Germinal center (tissue), 1 donor: ENCODE measurements at regions not wholly inside any gene's neighbourhood (a gene's known extent, or its start where the extent isn't known, plus 50 kb on each side); places are given as distances from the start of the nearest gene placed in this dataset.
"Not testable (repeated sequence)": the region's sequence is repeated elsewhere in the genome, so short reads cannot be mapped to it uniquely, and the experiment has no call there.

Experiments
- DNase-seq: peaks from one replicate; pipeline ENCODE4 v3.0.0; 2012; ENCODE audit warnings: mixed read lengths, low spot score

- no peak for DNase-seq
Observed at GRCh38 chr1:29551123-29551936, 315.0 kb downstream of the PTPRU start.

- no peak for DNase-seq
Observed at GRCh38 chr1:29550119-29550841, 314.0 kb downstream of the PTPRU start.

- DNase-seq, result not testable (repeated sequence)
Observed at GRCh38 chr1:29549728-29550118, 313.4 kb downstream of the PTPRU start.

GRCh38 chr1:29549001-29549400, 312.7 kb downstream of the PTPRU start:
- DNase-seq, result no peak

- no peak for DNase-seq
Observed at GRCh38 chr1:29548091-29548490, 311.8 kb downstream of the PTPRU start.

- DNase-seq, result no peak
Observed at GRCh38 chr1:29547300-29547699, 311.0 kb downstream of the PTPRU start.

GRCh38 chr1:29546496-29546895, 310.2 kb downstream of the PTPRU start:
- no peak for DNase-seq

- DNase-seq, result no peak
Observed at GRCh38 chr1:29544406-29544805, 308.1 kb downstream of the PTPRU start.

- no peak for DNase-seq
Observed at GRCh38 chr1:29543586-29543985, 307.3 kb downstream of the PTPRU start.

GRCh38 chr1:29542548-29542947, 306.2 kb downstream of the PTPRU start:
- DNase-seq, result no peak

- no peak for DNase-seq
Observed at GRCh38 chr1:29541631-29542030, 305.3 kb downstream of the PTPRU start.

- DNase-seq, result no peak
Observed at GRCh38 chr1:29540801-29541357, 304.6 kb downstream of the PTPRU start.

GRCh38 chr1:29539971-29540370, 303.6 kb downstream of the PTPRU start:
- DNase-seq, result no peak

GRCh38 chr1:29538586-29538985, 302.3 kb downstream of the PTPRU start:
- DNase-seq, result no peak

GRCh38 chr1:29532751-29533150, 296.4 kb downstream of the PTPRU start:
- DNase-seq, result no peak

- no peak for DNase-seq
Observed at GRCh38 chr1:29532285-29532684, 296.0 kb downstream of the PTPRU start.

GRCh38 chr1:29531596-29531995, 295.3 kb downstream of the PTPRU start:
- no peak for DNase-seq

GRCh38 chr1:29529677-29530278, 293.5 kb downstream of the PTPRU start:
- no peak for DNase-seq

GRCh38 chr1:29527314-29528004, 291.1 kb downstream of the PTPRU start:
- no peak for DNase-seq

- DNase-seq, result no peak
Observed at GRCh38 chr1:29525941-29526340, 289.6 kb downstream of the PTPRU start.

- no peak for DNase-seq
Observed at GRCh38 chr1:29524285-29525065, 288.2 kb downstream of the PTPRU start.
